H1 (cell line): ENCODE measurements at regions not wholly inside any gene's neighbourhood (a gene's known extent, or its start where the extent isn't known, plus 50 kb on each side); places are given as distances from the start of the nearest gene placed in this dataset.
"Not testable (repeated sequence)": the region's sequence is repeated elsewhere in the genome, so short reads cannot be mapped to it uniquely, and the experiment has no call there.

Experiments
- CTCF ChIA-PET: fragments of 300-600 bp; sonication (Branson Sonifier 250); formaldehyde crosslinking; loops from one replicate; lab custom pipeline; 2021; ENCODE audit not compliant: partially characterized antibody; lab: Charles Lee
- POLR2A ChIA-PET: fragments of 300-600 bp; sonication (Branson Sonifier 250); formaldehyde crosslinking; loops from one replicate; lab custom pipeline; 2021; ENCODE audit warnings: inconsistent platforms; ENCODE audit not compliant: partially characterized antibody; lab: Charles Lee
- DNase-seq, 2 experiments: peaks; one replicate each; pipeline versions ENCODE4 v3.0.0 to v3.0.0-alpha.2; 2010 to 2022; ENCODE audit warnings: low spot score in 2 of 2, low read depth in 1 of 2, mixed read lengths in 1 of 2
- FAIRE-seq: peaks from 2 replicates; lab custom pipeline; 2011; peaks lifted over from hg19 to GRCh38; lab: Jason Lieb, UNC
- H2AFZ ChIP-seq: 2 replicates; pipeline ENCODE4 v1.8.1; 2012; ENCODE audit warnings: low read length, inconsistent platforms
- H2AK5ac ChIP-seq: 2 replicates; pipeline ENCODE4 v1.6.1; 2013; ENCODE audit warnings: low read depth, low read length
- H2BK120ac ChIP-seq: replicated peaks from 2 replicates; pipeline ENCODE3; 2013; ENCODE audit warnings: low read depth, low read length, inconsistent platforms
- H2BK12ac ChIP-seq: 2 replicates; pipeline ENCODE4 v1.6.1; 2013; ENCODE audit warnings: low read depth, low read length
- H2BK15ac ChIP-seq: 2 replicates; pipeline ENCODE4 v1.6.1; 2013; ENCODE audit warnings: low read length
- H2BK20ac ChIP-seq: 2 replicates; pipeline ENCODE4 v1.6.1; 2013; ENCODE audit warnings: low read length
- H2BK5ac ChIP-seq: 2 replicates; pipeline ENCODE4 v1.6.1; 2013; ENCODE audit warnings: low read depth, low read length
- H3K14ac ChIP-seq: 2 replicates; pipeline ENCODE4 v1.6.1; 2013; ENCODE audit warnings: inconsistent platforms; ENCODE audit not compliant: insufficient read length
- H3K18ac ChIP-seq: 2 replicates; pipeline ENCODE4 v1.6.1; 2013; ENCODE audit warnings: low read length; ENCODE audit errors: extremely low read depth
- H3K23ac ChIP-seq: 2 replicates; pipeline ENCODE4 v1.6.1; 2013; ENCODE audit warnings: inconsistent platforms; ENCODE audit not compliant: insufficient read length
- H3K23me2 ChIP-seq: 2 replicates; pipeline ENCODE4 v1.6.1; 2013; ENCODE audit warnings: low read depth, low read length
- H3K27ac ChIP-seq: 2 replicates; pipeline ENCODE4 v1.6.1; 2011; ENCODE audit warnings: low read depth, low read length, inconsistent platforms
- H3K27me3 ChIP-seq, 4 experiments: replicated peaks in 1 of 4; 1 replicate in 1 of 4; 2 replicates in 3 of 4; pipeline versions ENCODE4 v1.6.1 to v1.8.1; 2011 to 2013; ENCODE audit warnings: low read length in 3 of 4, mild to moderate bottlenecking in 3 of 4, inconsistent platforms in 2 of 4, mixed read lengths in 2 of 4, moderate library complexity in 1 of 4; ENCODE audit not compliant: control insufficient read depth in 3 of 4, insufficient read depth in 3 of 4; ENCODE audit errors: extremely low read depth in 1 of 4
- H3K36me3 ChIP-seq, 4 experiments: 2 replicates each; pipeline versions ENCODE4 v1.6.1 to v1.8.1; 2011 to 2013; ENCODE audit warnings: mild to moderate bottlenecking in 4 of 4, low read length in 3 of 4, moderate library complexity in 2 of 4, control low read depth in 1 of 4, inconsistent platforms in 1 of 4; ENCODE audit not compliant: insufficient read depth in 4 of 4, control insufficient read depth in 2 of 4
- H3K4ac ChIP-seq: replicated peaks from 2 replicates; pipeline ENCODE3; 2013; ENCODE audit warnings: low read length, low read depth, mixed read lengths, inconsistent platforms; ENCODE audit not compliant: insufficient read length
- H3K4me1 ChIP-seq, 4 experiments: replicated peaks in 1 of 4; 1 replicate in 1 of 4; 2 replicates in 3 of 4; pipeline versions ENCODE4 v1.6.1 to v1.8.1; 2011 to 2013; ENCODE audit warnings: low read length in 3 of 4, inconsistent platforms in 2 of 4, mixed read lengths in 1 of 4; ENCODE audit not compliant: insufficient read depth in 4 of 4, control insufficient read depth in 3 of 4
- H3K4me2 ChIP-seq, 2 experiments: 2 replicates each; pipeline versions ENCODE4 v1.6.1 to v1.8.1; 2011 to 2013; ENCODE audit warnings: low read depth in 2 of 2, low read length in 2 of 2, control low read depth in 1 of 2, inconsistent platforms in 1 of 2, mild to moderate bottlenecking in 1 of 2; ENCODE audit not compliant: insufficient read depth in 1 of 2
- H3K4me3 ChIP-seq, 4 experiments: fragments of 200-600, 300-600 bp in 1 of 4; sonication (generic), shearing (Covaris generic), sonication (Bioruptor Twin) in 1 of 4; 2 replicates each; pipeline versions ENCODE4 v1.5.1 to v1.8.1; 2011 to 2016; ENCODE audit warnings: low read length in 4 of 4, low read depth in 3 of 4, control low read depth in 2 of 4, inconsistent platforms in 2 of 4, mild to moderate bottlenecking in 2 of 4, mixed read lengths in 1 of 4, moderate library complexity in 1 of 4; ENCODE audit not compliant: insufficient read depth in 2 of 4; ENCODE audit errors: extremely low read depth in 1 of 4
- H3K56ac ChIP-seq: replicated peaks from 2 replicates; pipeline ENCODE3; 2013; ENCODE audit warnings: low read depth, mild to moderate bottlenecking, mixed read lengths, low read length, inconsistent platforms; ENCODE audit not compliant: insufficient read length
- H3K79me1 ChIP-seq: 2 replicates; pipeline ENCODE4 v1.6.1; 2013; ENCODE audit warnings: low read depth, low read length, control low read depth
- H3K79me2 ChIP-seq, 2 experiments: 2 replicates each; pipeline versions ENCODE4 v1.6.1 to v1.8.1; 2012 to 2013; ENCODE audit warnings: low read length in 2 of 2, mild to moderate bottlenecking in 2 of 2, inconsistent platforms in 1 of 2; ENCODE audit not compliant: insufficient read depth in 2 of 2, control insufficient read depth in 1 of 2
- H3K9ac ChIP-seq, 4 experiments: replicated peaks in 1 of 4; 1 replicate in 1 of 4; 2 replicates in 3 of 4; pipeline versions ENCODE4 v1.6.1 to v1.8.1; 2011 to 2013; ENCODE audit warnings: low read depth in 3 of 4, low read length in 3 of 4, control low read depth in 2 of 4, mild to moderate bottlenecking in 2 of 4, moderate library complexity in 2 of 4, inconsistent platforms in 1 of 4; ENCODE audit errors: extremely low read depth in 1 of 4
- H3K9me3 ChIP-seq, 2 experiments: 2 replicates each; pipeline versions ENCODE4 v1.6.1 to v1.8.1; 2012 to 2013; ENCODE audit warnings: mild to moderate bottlenecking in 2 of 2, moderate library complexity in 2 of 2, control low read depth in 1 of 2, inconsistent platforms in 1 of 2, low read depth in 1 of 2, low read length in 1 of 2, mixed read lengths in 1 of 2; ENCODE audit not compliant: insufficient read depth in 2 of 2
- H4K20me1 ChIP-seq, 2 experiments: replicated peaks in 1 of 2; 2 replicates each; pipeline versions ENCODE3 to v1.8.1; 2011 to 2013; ENCODE audit warnings: inconsistent platforms in 2 of 2, low read length in 2 of 2, mild to moderate bottlenecking in 1 of 2; ENCODE audit not compliant: insufficient read depth in 2 of 2, control insufficient read depth in 1 of 2
- H4K5ac ChIP-seq: 2 replicates; pipeline ENCODE4 v1.6.1; 2013; ENCODE audit warnings: low read length, low read depth, mixed read lengths, inconsistent platforms; ENCODE audit not compliant: insufficient read length
- H4K8ac ChIP-seq: 2 replicates; pipeline ENCODE4 v1.8.0; 2013; ENCODE audit warnings: mild to moderate bottlenecking, moderate library complexity, low read length, inconsistent platforms; ENCODE audit not compliant: insufficient read depth; ENCODE audit errors: extremely low read depth
- H4K91ac ChIP-seq: replicated peaks from 2 replicates; pipeline ENCODE3; 2013; ENCODE audit warnings: low read length, mixed read lengths, inconsistent platforms; ENCODE audit not compliant: insufficient read length
- WGBS, 2 experiments: shearing (Covaris generic) in 1 of 2; methylation state at CpG; one replicate each; pipeline versions ENCODE4 v1.1.6 to v1.1.7; 2013 to 2015; ENCODE audit warnings: low lambda C conversion rate in 2 of 2, mixed read lengths in 2 of 2, inconsistent platforms in 1 of 2, low coverage in 1 of 2, missing lambda C conversion rate in 1 of 2; ENCODE audit not compliant: insufficient replicate concordance in 2 of 2, insufficient coverage in 1 of 2, insufficient read length in 1 of 2; ENCODE audit errors: extremely low coverage in 1 of 2, missing lambda C conversion rate in 1 of 2; 5-methylcytosine and 5-hydroxymethylcytosine counted together

- H2BK15ac ChIP-seq, H3K9me3 ChIP-seq, H3K4me2 ChIP-seq, H4K20me1 ChIP-seq, POLR2A ChIA-PET, H3K27me3 ChIP-seq, H2BK120ac ChIP-seq, H4K5ac ChIP-seq, H4K91ac ChIP-seq, H3K36me3 ChIP-seq, H2BK5ac ChIP-seq, H3K23me2 ChIP-seq, H2BK20ac ChIP-seq, H3K79me1 ChIP-seq, H2BK12ac ChIP-seq, H3K56ac ChIP-seq, H3K4ac ChIP-seq, H3K18ac ChIP-seq, CTCF ChIA-PET, FAIRE-seq, H2AFZ ChIP-seq, H3K27ac ChIP-seq, H3K79me2 ChIP-seq, H4K8ac ChIP-seq, H3K9ac ChIP-seq, H3K4me3 ChIP-seq, H3K23ac ChIP-seq, H2AK5ac ChIP-seq, H3K4me1 ChIP-seq, DNase-seq, H3K14ac ChIP-seq: not testable (repeated sequence)
- WGBS, 2 experiments = 94% methylated on average over 2 of the region's 2 CpGs; no CpG with 5 or more reads in 1 of the 2 experiments
Observed at GRCh38 chr18:73516056-73516455, 631.6 kb downstream of the FBXO15 start.
